ENCODE measurements at regions not wholly inside any gene's neighbourhood (a gene's known extent, or its start where the extent isn't known, plus 50 kb on each side); places are given as distances from the start of the nearest gene placed in this dataset.

- no peaks in the 10 kb centered on the region for H3K36me3 ChIP-seq (replicated peaks in 1 of 2; ENCODE audit: insufficient read depth in 1 of 2, low read depth in 2 of 2)
- H3K27ac ChIP-seq = no peak overlapping the region
- no peak for TF ChIP-seq CTCF (IDR thresholded peaks at IDR 0.05)
- no peak for TF ChIP-seq POLR2A (IDR thresholded peaks at IDR 0.05)
- DNase-seq (no peak), ATAC-seq (no peak)
- 25 to 33% methylated on average over 1 of the region's 1 CpG for WGBS, 2 donors
- no peaks in the 10 kb centered on the region for H3K9me3 ChIP-seq
- no peaks in the 10 kb centered on the region for H3K4me1 ChIP-seq
- no peaks in the 10 kb centered on the region for H3K27me3 ChIP-seq
- intact Hi-C loops (cut with DNase I) = no loop called here
- no peak overlapping the region for H3K4me3 ChIP-seq
Observed at GRCh38 chr20:5377484-5377883, 60.7 kb upstream of the PROKR2 start.

- no peak for TF ChIP-seq POLR2A (IDR thresholded peaks at IDR 0.05)
- no peak for TF ChIP-seq CTCF (IDR thresholded peaks at IDR 0.05)
- Histone ChIP-seq H3K36me3 (replicated peaks in 1 of 2; ENCODE audit: insufficient read depth in 1 of 2, low read depth in 2 of 2) (no peaks in the 10 kb centered on the region), H3K4me1 (no peaks in the 10 kb centered on the region), H3K27me3 (no peaks in the 10 kb centered on the region), H3K27ac (no peak overlapping the region), H3K4me3 (no peak overlapping the region), H3K9me3 (no peaks in the 10 kb centered on the region)
- DNase-seq (no peak), ATAC-seq (no peak)
- intact Hi-C loops (cut with DNase I) = no loop called here
- WGBS, 2 donors = 57 to 64% methylated on average over 6 of the region's 6 CpGs
Observed at GRCh38 chr20:5376228-5376627, 59.5 kb upstream of the PROKR2 start.

- no peak for TF ChIP-seq CTCF (IDR thresholded peaks at IDR 0.05)
- TF ChIP-seq POLR2A (IDR thresholded peaks at IDR 0.05) = no peak
- Histone ChIP-seq H3K36me3 (replicated peaks in 1 of 2; ENCODE audit: insufficient read depth in 1 of 2, low read depth in 2 of 2) (no peaks in the 10 kb centered on the region), H3K4me1 (no peaks in the 10 kb centered on the region), H3K27me3 (no peaks in the 10 kb centered on the region), H3K27ac (no peak overlapping the region), H3K9me3 (no peaks in the 10 kb centered on the region), H3K4me3 (no peak overlapping the region)
- no peak for ATAC-seq
- intact Hi-C loops (cut with DNase I) = no loop called here
- DNase-seq = no peak
- WGBS, 2 donors = 54 to 69% methylated on average over 5 of the region's 5 CpGs
Observed at GRCh38 chr20:5374171-5374570, 57.4 kb upstream of the PROKR2 start.

- H3K9me3 ChIP-seq = no peaks in the 10 kb centered on the region
- no peak overlapping the region for H3K27ac ChIP-seq
- no peaks in the 10 kb centered on the region for H3K4me1 ChIP-seq
- WGBS, 2 donors = 61 to 67% methylated on average over 2 to 5 of the region's 5 CpGs
- no peak for DNase-seq
- H3K36me3 ChIP-seq (replicated peaks in 1 of 2; ENCODE audit: insufficient read depth in 1 of 2, low read depth in 2 of 2) = no peaks in the 10 kb centered on the region
- intact Hi-C loops (cut with DNase I) = no loop called here
- TF ChIP-seq CTCF (IDR thresholded peaks at IDR 0.05) (no peak), POLR2A (IDR thresholded peaks at IDR 0.05) (no peak)
- no peak overlapping the region for H3K4me3 ChIP-seq
- no peaks in the 10 kb centered on the region for H3K27me3 ChIP-seq
- no peak for ATAC-seq
Observed at GRCh38 chr20:5372371-5372770, 55.6 kb upstream of the PROKR2 start.

- peaks cover 0 to 5% (median 0%) of the 10 kb centered on the region in 3 donors for H3K9me3 ChIP-seq
- no peak overlapping the region for H3K27ac ChIP-seq
- H3K4me3 ChIP-seq = no peak overlapping the region
- TF ChIP-seq CTCF (IDR thresholded peaks at IDR 0.05) (no peak), POLR2A (IDR thresholded peaks at IDR 0.05) (no peak)
- DNase-seq (no peak), ATAC-seq (no peak)
- no peaks in the 10 kb centered on the region for H3K4me1 ChIP-seq
- intact Hi-C loops (cut with DNase I) = no loop called here
- WGBS, 2 donors = 23% methylated on average over 2 of the region's 2 CpGs
- H3K27me3 ChIP-seq = no peaks in the 10 kb centered on the region
- no peaks in the 10 kb centered on the region for H3K36me3 ChIP-seq (replicated peaks in 1 of 2; ENCODE audit: insufficient read depth in 1 of 2, low read depth in 2 of 2)
Observed at GRCh38 chr20:5369629-5370028, 52.9 kb upstream of the PROKR2 start.
